ENCODE measurements at regions not wholly inside any gene's neighbourhood (a gene's known extent, or its start where the extent isn't known, plus 50 kb on each side); places are given as distances from the start of the nearest gene placed in this dataset.

DNA sequence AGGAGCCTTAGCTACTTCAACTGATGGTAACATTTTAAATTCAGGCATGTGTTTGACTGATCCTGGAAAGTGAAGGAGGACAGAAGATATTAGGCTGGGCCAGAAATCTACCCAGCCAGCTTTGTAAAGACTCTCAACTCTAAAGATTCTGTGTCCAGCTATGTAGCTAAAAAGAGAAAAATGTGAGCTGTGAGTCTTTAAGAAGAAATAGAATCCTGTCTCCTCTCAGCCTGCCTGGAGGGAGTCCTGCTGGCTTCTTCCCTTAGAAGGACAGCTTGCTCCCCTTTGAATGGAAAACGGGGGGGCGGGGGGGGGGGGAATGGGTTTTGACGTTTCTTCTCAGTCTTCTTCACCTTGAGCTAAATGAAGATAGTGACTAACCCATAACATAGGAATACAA, 54.3 kb upstream of the INTU start:
- DNase-seq: no peak
- no peaks in the 10 kb centered on the region for H3K9me3 ChIP-seq
- no peak overlapping the region for H3K4me3 ChIP-seq
- H3K27me3 ChIP-seq: no peaks in the 10 kb centered on the region
- H3K36me3 ChIP-seq: no peaks in the 10 kb centered on the region

DNA sequence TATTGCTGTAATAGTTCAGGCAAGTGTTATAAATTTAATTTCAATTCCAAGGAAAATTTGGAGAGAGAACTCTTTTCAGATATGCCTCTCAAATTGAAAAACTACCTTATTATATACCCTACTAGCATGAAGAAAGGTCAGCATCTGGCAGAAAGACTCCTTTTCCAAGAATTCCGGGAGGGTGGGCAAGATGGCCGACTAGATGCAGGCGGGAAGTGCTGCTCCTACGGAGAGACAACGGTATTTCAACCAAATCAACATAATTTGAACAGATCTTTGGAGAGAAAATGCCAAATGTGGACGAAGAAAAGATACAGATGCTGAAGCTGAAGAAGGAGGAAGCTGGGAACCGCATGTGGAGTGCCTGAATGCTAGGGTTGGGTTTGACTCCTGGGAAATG, 53.8 kb upstream of the INTU start:
- no peak for DNase-seq
- H3K4me3 ChIP-seq: no peak overlapping the region
- H3K9me3 ChIP-seq: no peaks in the 10 kb centered on the region
- H3K27me3 ChIP-seq: no peaks in the 10 kb centered on the region
- no peaks in the 10 kb centered on the region for H3K36me3 ChIP-seq

DNA sequence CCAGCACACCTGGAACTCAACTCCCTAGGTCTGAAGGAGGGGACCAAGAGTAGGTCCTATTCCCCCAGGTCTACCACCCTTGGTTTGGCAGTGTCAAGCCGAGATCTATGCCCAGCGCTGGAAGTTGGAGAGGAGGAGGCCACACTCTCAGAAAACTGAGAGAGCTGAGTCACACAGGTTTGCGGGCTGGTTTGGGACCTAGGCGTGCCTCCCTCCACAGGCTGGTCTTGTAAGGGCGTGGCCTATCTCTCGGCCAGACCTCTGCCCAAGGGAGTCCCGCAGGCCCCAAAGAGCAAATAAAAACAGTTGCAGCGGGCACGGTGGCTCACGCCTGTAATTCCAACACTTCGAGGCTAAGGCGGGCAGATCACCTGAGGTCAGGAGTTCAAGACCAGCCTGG, 52.9 kb upstream of the INTU start:
- no peak for DNase-seq
- Histone ChIP-seq H3K9me3 (no peaks in the 10 kb centered on the region), H3K4me3 (no peak overlapping the region), H3K36me3 (no peaks in the 10 kb centered on the region), H3K27me3 (no peaks in the 10 kb centered on the region)

DNA sequence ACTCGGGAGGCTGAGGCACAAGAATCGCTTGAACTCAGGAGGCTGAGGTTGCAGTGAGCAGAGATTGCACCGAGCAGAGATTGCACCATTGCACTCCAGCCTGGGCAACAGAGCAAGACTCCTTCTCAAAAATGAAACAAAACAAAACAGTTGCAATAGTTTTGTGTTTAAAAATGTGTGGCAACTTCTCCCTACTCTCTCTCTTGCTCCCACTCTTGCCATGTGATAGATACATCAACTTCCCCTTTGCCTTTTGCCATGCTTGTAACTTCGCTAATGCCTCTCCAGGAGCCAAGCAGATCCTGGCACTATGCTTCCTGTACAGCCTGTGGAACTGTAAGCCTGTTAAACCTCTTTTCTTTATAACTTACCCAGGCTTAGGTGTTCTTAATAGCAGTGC, 52.5 kb upstream of the INTU start:
- H3K9me3 ChIP-seq: no peaks in the 10 kb centered on the region
- DNase-seq: no peak
- H3K4me3 ChIP-seq: no peak overlapping the region
- no peaks in the 10 kb centered on the region for H3K36me3 ChIP-seq
- H3K27me3 ChIP-seq: no peaks in the 10 kb centered on the region

DNA sequence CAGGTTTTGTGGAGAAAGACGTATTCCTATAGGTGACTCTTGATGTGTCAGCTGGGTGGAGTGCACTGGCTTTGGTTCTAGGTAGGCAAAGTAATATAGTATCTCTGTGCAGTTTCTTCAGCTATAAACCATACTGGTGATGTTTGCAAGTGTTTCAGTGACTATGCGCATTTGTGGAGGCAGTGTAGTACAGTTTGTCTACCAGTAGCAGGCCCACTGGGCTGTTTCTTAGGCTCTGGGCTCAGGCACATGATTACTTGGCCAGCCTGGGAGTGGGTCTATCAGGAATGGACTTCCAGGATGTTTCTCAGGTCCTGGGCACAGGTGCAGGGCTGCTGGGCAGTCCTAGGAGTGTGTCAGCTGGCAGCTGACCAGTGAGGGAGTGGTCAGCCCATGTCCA, 51.9 kb upstream of the INTU start:
- H3K4me3 ChIP-seq: no peak overlapping the region
- H3K27me3 ChIP-seq: no peaks in the 10 kb centered on the region
- H3K36me3 ChIP-seq: no peaks in the 10 kb centered on the region
- DNase-seq: no peak
- no peaks in the 10 kb centered on the region for H3K9me3 ChIP-seq
